GM13977 (cell line): ENCODE measurements at regions not wholly inside any gene's neighbourhood (a gene's known extent, or its start where the extent isn't known, plus 50 kb on each side); places are given as distances from the start of the nearest gene placed in this dataset.

Experiments used
- DNase-seq: peaks from one replicate; pipeline ENCODE4 v3.0.0; 2012; ENCODE audit warnings: low spot score
- in situ Hi-C: fragments of 300-500 bp; cut with MboI; formaldehyde crosslinking; loops from one replicate; pipeline ENCODE4 v1.12.0; 2022; ENCODE audit warnings: low sequenced_read_pairs, low pct_unique_long_range_greater_than_20kb, mixed read lengths, inconsistent platforms; ENCODE audit not compliant: unreplicated experiment
- TF ChIP-seq, protein P1 (sequence below): IDR thresholded peaks from 2 replicates; pipeline ENCODE4 v1.5.1; 2012; ENCODE audit warnings: mild to moderate bottlenecking, control low read depth; ENCODE audit not compliant: insufficient read depth; ENCODE audit errors: extremely low read depth, missing control alignments

DNA sequence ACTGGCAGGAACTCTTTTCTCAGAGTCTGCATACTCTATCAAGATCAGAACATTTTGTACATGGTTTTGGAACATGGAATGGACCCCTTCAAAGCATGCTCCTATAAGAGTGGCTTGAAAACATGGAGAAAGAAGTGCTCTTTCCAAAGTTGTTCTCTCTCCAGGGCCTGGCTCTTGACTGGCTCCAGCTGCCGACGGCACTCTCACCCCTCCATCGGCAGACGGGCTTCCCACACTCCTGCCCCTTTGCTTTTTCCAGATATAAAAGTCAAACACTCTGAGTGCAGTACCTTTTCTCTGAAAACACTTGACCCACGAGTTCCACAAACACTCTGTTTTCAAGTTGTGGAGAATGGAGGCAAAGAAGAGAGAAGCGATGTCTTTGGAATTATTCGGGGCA is 72.5 kb upstream of the ONECUT1 start:
- TF ChIP-seq, protein P1, sequence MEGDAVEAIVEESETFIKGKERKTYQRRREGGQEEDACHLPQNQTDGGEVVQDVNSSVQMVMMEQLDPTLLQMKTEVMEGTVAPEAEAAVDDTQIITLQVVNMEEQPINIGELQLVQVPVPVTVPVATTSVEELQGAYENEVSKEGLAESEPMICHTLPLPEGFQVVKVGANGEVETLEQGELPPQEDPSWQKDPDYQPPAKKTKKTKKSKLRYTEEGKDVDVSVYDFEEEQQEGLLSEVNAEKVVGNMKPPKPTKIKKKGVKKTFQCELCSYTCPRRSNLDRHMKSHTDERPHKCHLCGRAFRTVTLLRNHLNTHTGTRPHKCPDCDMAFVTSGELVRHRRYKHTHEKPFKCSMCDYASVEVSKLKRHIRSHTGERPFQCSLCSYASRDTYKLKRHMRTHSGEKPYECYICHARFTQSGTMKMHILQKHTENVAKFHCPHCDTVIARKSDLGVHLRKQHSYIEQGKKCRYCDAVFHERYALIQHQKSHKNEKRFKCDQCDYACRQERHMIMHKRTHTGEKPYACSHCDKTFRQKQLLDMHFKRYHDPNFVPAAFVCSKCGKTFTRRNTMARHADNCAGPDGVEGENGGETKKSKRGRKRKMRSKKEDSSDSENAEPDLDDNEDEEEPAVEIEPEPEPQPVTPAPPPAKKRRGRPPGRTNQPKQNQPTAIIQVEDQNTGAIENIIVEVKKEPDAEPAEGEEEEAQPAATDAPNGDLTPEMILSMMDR, result no peak
- DNase-seq, result no peak
- in situ Hi-C loops, result loop anchor here (25.0 kb wide), 1 partner anchor 100 kb away; no protein-coding TSS in a partner anchor

DNA sequence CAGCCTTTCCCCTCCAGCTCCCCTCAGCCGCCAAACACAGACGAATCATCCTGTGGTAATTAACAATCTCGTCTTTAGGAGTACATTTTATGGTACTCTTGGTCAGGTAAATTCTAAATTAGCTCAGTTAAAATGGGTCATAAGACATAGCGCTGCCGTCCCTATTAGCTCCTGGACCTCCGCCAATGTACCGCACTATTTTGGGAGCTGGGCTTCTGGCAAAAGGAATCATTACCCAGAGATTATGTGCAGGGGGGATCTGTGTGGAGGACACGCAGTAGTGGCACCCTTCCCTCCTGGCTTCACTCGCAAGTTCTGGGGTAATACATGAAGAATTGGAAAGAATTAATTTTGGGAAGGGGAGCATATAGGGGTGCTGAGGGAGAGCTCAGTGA is 68.6 kb upstream of the ONECUT1 start:
- TF ChIP-seq, protein P1, result no peak
- in situ Hi-C loops, result loop anchor here (25.0 kb wide), 1 partner anchor 104 kb away; no protein-coding TSS in a partner anchor

DNA sequence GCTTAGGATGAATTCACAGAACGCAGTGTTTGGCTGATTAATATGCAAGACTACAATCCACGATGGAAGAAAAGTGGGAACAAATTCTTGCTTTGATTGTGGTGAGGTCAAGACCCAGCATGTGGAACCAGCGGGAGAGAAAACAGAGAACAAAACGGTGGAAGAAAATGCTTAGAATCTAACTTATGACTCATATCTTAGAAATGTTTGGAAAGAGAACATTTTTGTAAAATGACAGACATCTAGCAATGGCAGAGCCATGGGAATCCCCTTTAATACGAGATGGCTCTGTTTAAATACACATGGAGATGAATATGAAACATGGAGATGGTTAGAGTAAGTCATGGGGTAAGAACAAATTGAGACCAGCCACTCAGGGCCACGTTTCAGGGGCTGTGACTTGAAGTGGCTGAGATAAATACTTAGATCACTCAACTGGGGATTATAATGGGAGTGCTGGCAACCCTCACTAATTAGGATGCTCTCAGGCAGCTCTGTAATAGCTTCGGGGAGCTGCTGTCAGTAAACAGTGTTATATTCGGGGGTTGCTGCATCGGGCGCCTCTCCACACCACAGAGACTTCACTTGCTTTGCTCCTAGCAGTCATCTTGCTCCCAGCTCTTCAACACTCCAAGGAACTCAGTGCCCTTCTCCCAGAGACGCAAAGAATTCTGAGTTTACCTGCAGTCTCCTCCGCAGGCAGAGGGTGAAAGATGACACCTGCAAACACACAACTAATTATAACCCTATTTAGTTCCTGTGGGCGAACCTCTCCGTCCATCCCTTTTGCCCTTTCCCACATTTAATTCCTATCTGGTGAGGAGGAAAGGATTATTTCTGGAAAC is 68.0 kb upstream of the ONECUT1 start:
- TF ChIP-seq, protein P1, result no peak
- in situ Hi-C loops, result loop anchor here (25.0 kb wide), 1 partner anchor 104 kb away; no protein-coding TSS in a partner anchor
- no peak for DNase-seq

More for the DNA sequence above, 68.6 kb upstream of the ONECUT1 start:
- no peak for DNase-seq

DNA sequence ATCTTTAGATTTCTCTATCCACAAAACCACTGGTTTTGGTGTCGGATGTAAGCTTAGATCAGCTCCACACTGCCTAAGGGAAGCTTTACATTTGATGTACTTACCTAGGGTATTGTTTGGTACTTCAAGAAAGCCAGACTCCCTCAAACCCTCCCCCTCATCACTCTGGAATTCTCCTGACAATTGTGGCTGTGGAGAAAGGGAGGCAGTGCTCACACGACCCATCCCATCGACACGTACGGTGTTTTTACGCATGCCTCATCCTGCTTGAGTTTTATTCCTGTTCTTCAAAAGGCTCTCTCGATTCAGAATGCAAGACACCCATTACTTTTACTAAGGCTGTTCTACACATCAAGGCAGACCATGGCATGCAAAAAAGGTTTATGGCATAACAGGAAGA is 67.3 kb upstream of the ONECUT1 start:
- no peak for DNase-seq
- in situ Hi-C loops, result loop anchor here (25.0 kb wide), 1 partner anchor 105 kb away; no protein-coding TSS in a partner anchor
- TF ChIP-seq, protein P1, result no peak

DNA sequence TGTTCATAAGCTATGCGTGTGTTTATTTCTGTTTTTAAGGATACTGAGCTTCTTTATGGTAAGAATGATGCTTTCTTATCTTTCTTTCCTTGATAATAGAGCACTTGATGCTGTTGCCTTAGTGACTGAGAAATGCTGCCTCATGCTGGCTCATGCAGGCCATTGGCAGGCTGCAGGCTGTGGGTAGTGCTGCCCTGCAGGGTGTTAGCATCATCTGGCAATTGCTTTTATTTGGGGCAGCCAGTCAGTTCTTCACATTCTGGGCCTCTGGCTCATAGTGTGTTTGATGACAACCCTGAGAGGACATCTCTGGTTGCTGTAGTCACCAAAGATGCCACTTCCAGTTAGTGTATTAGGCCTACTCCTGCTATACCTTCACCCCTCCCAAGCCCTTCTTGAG is 66.2 kb upstream of the ONECUT1 start:
- no peak for DNase-seq
- TF ChIP-seq, protein P1, result no peak
- in situ Hi-C loops, result loop anchor here (25.0 kb wide), 1 partner anchor 106 kb away; no protein-coding TSS in a partner anchor

DNA sequence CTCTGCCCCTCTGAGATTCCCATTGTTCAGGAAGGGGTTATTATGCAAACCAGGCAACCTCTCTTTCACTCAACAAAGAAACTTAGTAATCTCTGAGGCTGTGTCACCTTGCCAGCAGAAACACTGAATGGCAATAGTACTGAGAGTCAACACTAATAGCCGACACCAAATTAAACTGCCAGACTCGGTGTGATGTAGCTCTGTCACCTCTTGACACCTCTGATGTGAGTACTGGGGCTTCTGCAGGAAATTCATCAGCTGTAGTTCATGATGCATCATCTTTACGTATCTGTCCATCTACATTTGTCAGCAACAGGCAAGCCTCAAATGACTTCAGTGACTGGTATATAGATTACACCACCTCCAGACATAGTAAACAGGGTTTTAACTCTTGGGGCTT is 65.0 kb upstream of the ONECUT1 start:
- DNase-seq, result no peak
- in situ Hi-C loops, result loop anchor here (25.0 kb wide), 1 partner anchor 107 kb away; no protein-coding TSS in a partner anchor
- TF ChIP-seq, protein P1, result no peak
